ENCODE measurements at regions not wholly inside any gene's neighbourhood (a gene's known extent, or its start where the extent isn't known, plus 50 kb on each side); places are given as distances from the start of the nearest gene placed in this dataset.
"Not testable (repeated sequence)": the region's sequence is repeated elsewhere in the genome, so short reads cannot be mapped to it uniquely, and the experiment has no call there.

DNA sequence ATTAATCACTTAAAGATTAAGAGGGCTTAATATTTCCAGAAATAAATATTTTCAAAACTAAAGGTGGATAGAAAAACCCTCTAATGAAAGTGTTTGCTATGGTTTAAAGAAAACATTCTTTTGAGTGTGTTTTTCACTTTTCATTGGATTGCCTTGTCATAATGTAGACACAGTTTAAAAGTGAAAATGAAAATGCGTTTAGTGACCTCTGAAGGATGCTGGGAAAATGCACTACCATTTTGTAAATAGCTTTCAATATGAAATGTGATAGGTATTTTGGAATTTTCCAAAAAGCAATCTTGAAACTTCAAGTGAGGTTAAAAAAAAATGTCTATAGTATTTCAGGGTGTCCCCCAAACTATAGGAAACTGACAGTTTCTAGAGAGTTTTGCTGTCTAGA, 642.2 kb downstream of the C4orf33 start:
- DNase-seq: no peak

DNA sequence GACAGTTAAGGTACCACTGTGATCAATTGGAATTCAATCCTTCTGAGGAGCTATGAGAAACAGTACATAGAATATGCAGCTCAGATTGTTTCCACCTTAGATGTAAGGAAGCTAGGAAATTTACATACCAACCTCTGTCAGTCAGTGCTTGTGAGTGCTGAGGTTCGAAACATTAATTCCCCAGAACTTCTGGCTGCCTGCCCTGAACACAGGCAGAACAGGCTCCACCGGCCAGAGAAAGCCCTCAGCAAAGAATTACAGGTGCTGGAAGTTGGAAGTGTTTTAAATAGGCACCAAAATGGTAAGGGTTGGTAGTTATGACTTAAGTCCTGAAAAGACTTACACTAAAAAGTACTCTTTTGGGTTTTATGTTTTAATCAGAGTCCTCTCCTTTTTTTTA, 651.8 kb downstream of the C4orf33 start:
- no peak for DNase-seq

DNA sequence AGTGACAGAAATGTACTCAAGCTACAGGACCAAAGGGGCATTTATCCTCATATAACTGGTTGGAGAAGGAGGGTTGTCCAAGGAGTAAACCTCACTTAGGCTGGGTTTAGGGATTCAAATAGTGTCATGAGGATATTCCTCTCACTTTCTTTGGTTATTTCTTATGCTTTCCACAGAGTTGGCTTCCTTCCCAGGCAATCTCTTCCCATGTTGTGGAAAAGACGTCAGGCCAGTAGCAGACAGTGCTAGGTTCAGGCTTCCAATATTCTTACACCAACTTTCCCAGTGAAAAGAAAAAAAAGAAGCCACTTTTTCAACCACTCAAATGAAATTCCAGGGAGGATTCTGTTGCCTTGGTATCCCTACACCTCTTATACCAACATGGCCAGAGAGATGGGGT, 653.0 kb downstream of the C4orf33 start:
- no peak for DNase-seq

DNA sequence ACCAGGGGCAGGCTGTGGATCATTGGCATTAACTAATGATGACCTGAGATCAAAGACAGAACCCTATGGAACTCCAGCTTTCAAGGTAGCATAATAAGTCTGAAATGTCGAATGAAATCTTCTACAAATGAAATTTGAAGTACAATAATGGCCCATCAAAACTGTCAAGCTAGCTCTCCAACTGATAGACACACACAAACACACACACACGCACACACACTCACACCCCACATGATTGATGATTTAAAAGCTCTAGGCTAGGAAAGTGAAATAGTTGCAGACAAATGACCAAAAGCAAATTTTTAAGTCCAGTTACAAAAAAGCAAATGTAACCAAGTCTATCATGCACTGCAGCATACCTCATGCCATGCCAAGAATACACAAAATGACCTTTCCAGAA, 655.7 kb downstream of the C4orf33 start:
- no peak for DNase-seq

DNA sequence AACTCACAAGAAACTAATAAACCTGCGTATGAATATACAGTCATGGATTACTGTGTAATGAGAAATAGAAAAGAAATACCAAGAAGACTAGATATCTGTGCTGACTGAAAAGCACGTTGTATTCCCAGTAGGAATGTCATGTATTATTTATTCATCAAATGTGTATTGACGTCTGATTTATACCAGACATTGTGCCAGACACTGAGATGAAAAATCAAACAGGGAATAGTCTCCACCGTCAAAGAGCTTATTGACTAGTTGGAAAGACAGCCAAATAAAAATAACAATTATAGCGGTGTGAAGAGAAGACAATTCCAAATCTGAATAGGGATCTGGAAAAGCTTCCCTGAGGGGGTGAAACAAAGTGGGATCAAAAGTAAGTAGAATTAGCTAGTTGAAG, 687.6 kb downstream of the C4orf33 start:
- DNase-seq: no peak

DNA sequence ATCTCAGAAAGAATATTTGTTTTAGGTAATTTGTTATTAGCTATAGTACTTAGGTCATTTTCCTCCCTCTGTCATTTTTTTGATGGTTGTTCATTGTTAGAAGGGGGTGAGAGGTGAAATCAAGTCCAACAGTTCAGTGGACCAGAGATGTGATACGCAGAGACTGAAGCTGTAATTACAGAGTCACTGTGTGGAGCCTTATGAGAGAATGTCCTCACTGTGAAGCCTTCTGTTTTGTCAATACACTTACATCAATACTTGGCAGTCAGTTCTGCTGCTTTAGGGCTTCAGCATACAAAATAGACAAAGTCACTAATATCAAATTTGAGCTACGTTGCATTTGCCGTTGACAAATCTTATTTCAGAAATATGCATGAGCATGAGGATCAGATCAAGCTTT, 692.5 kb downstream of the C4orf33 start:
- DNase-seq: no peak

DNA sequence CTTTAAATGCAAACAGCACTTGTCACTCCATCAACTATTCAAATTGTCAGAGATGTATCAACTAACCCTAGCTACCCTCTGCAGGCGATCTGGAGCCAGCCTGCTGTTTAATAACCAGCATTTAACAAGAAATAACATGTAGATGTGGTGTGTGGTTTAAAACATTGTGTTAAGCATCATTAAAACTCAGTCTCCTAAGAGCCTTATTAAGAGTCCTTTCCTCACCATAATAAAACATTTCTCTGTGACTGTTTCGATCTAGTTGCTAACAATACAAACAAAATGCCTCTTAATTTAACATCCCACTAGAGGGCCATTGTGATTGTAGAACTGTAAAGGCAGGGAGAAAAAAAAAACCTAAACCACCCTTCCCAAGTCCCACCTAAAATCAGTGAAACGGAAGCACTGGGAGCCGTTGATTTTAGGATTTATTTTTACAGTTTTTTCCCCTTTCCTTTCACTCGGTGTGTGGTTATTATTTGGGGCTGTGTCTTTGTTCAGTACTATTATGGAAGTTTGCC, 708.6 kb downstream of the C4orf33 start:
- no peak for DNase-seq

DNA sequence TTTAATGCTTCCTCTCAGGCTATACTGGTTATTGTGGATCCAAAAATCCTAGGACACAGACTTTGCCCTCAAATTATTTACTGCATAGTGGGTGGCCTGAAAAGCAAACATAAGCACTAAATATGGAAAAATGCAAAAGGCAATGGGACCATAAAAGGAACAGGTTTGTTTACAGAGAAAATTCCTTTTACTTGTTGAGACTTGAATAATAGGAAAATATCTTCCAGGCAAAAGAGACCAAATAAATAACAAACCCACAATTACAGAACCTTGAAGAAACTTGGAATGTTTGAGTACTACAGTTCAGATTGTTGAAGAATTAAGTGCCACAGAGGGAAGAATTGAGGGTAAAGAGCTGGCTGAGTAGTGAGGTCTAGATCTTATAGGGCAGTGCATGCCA, 711.0 kb downstream of the C4orf33 start:
- no peak for DNase-seq

DNA sequence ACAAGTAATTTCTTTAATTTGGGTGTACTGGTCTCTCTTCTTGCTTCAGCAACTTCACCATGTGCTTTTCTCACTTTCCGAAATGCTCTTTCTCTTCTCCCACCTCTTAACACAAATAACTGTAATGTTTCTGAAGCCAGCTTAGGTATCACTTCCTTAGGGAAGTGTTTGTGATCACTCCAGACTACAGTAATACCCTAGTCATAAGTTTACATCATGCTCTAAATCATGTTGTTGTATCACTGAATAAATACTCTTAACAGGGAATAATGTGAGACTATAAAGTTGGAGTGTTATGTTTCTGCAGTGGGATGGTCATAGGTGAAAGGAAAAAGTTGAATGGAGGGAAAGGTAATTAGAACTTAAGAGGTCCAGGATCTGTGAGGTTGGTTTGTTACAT, 712.3 kb downstream of the C4orf33 start:
- DNase-seq: no peak

DNA sequence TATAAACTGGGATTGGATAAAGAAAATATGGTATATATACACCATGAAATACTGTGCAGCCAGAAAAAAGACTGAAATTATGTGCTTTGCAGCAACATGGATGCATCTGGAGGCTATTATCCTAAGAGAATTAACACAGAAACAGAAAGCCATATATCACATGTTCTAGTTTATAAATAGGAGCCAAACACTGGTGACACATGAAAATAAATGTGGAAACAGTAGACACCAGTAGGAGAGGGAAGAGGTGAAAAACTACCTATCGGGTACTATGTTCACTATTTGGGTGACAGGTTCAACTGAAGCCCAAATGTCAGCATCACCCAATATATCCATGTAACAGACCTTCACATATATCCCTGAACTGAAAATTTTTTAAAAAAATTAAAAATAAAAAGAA, 725.1 kb downstream of the C4orf33 start:
- no peak for DNase-seq

DNA sequence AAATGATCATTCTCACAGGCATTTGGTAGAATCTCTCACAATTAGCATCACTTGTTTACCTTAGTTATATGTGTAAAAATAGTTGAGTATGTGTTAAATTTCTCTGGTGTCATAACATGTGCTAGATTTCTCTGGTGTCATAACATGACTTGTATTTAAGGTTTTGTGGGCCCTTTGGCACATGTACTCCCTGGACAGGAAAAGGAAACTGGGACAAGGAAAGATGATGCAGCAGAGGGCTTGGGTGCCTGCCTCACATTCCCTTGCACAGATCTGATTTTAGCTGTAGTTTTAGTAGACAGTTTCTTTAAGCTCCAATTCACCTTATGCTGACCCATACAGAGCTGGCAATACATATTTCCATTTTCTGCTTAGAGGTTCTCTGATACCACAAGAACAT, 726.0 kb downstream of the C4orf33 start:
- DNase-seq: no peak

DNA sequence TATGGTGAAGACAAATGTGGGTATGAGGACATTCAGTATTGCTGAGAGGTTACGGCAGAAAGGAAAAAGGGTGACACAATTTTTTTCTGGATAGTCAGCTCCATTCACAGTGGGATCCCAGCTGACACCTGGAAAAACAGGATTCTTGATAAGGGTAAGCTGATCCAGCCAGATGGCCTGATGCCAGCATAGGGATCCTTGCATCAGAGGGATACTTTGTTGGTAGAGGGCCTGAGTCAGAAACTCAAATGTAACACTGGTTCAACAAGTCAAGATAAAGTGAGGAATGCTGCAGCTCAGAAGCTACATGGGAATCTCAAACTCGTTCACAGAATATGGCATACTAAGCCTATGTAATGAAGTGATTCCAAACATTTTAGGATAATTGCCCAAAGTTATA, 726.7 kb downstream of the C4orf33 start:
- no peak for DNase-seq

DNA sequence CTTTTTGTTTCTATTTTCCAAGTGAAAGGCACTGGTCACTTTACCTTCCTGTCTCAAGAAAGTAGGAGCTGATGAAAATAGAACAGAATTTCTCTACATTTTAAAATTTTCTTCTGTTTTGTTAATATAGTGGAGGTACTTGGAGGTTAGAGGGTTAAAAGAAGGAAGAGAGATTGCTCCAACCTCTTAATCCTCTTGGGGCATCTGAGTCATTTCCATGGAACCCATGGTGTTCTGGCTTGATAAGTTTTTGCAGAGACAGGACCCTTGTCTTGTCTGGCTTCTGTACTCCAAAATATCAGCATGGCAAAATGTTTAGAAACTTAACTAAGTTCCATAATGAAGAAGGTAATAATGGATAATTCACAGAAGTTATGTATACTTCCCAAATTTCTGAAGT, 727.2 kb downstream of the C4orf33 start:
- DNase-seq: no peak

DNA sequence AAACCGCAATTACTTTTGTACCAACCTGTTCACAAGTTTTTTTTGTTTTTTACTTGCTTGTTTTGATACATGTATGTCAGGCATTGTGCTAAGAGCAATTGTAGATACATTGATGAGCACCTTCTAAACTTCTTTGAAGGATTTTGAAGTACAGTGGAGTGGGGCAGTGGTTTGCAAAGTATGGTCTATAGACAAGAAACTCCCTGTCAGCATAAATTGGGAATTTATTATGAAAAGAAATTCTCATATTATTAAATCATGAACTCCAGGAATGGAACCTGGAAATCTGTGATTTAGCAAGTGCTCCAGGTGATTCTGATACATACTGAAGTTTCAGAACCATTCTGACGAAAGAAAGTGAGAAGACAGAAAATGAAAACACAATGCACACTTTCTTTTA, 733.4 kb downstream of the C4orf33 start:
- no peak for DNase-seq

DNA sequence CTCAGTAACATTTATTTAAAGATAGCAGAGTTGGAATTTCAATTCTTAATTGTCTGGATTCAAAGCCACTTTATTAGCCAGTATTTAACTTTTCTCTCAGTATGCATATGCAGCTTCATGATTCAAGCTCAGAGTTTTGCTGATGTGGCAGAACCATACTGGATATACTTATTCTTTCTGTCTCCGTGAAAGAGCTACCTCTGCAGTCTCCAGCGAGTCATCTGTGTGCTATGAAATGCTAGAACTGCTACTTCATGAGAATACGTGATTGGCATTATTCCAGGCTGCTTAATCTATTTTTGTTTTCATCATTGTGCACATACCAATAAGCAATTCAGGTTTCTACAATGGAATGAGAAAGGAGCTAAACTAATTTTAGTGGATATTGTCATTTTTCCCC, 743.7 kb downstream of the C4orf33 start:
- no peak for DNase-seq

DNA sequence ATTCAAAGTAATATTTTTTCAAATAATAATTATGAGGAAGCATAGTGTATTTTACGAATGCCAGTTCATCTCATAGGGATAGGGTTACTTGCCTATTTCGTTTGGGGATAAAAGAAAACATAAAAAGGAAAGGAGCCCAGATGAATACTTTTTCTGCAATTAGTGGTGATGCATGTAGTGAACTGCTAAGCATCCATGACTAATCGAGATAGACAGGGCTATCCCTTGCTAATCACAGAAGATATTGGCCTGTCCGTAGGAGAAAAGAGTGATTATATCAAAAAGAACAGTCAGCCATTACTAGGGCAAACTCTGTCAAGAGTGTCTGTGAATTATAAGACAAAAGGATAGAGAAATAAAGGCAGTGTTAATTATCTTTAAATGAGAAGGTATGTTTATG, 746.1 kb downstream of the C4orf33 start:
- no peak for DNase-seq

DNA sequence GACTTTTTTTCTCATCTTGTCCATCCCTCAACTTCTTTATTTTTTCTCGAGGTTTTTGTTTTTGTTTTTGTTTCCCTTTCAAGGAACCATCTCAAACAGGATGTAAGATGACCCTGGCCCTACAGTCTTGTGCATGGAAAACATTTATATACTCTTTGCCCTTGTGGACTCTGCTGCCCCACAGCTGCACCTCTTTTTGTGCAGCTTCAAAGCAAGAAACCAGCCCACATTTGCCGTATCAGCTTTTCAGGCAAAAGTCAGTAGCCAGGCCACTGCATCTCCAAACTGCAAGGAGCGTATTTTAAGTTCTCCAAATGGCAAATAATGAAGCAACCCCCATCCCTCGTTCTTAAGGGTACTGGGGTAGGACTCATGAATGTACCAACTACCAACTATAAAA, 756.5 kb downstream of the C4orf33 start:
- DNase-seq: no peak

DNA sequence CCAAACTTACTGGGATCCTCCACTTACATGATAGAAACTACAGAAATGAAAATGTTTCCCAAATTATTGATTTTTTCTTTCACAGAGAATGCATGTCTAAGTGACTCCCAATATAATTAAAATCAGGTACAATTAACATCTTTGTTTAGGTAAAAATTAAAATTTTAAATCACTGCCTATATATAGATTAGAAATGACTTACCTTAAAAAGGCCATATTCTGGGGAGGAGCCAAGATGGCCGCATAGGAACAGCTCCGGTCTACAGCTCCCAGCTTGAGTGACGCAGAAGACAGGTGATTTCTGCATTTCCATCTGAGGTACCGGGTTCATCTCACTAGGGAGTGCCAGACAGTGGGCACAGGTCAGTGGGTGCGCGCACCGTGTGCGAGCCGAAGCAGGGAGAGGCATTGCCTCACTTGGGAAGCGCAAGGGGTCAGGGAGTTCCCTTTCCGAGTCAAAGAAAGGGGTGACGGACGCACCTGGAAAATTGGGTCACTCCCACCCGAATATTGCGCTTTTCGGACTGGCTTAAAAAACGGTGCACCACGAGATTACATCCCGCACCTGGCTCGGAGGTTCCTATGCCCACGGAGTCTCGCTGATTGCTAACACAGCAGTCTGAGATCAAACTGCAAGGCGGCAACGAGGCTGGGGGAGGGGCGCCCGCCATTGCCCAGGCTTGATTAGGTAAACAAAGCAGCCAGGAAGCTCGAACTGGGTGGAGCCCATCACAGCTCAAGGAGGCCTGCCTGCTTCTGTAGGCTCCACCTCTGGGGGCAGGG, 757.9 kb downstream of the C4orf33 start:
- not testable (repeated sequence) for DNase-seq

DNA sequence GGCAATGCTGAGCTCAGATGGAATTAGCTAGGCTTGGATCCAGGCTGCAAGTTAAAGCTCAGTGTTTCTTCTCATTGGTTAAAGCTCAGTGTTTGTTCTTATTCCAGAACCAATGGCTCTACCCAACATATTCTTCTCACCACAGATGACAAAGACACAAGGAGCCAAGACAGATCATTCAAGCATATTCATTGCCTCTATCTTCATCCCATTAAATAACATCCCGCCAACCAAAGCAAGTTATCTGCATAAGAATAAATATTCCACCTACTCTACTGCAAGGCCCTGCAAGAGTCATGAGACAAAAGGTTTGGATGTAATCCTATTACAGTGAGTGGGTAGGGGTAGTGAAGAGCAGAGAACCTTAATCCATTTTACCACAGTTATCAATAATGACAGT, 766.5 kb downstream of the C4orf33 start:
- DNase-seq: no peak

DNA sequence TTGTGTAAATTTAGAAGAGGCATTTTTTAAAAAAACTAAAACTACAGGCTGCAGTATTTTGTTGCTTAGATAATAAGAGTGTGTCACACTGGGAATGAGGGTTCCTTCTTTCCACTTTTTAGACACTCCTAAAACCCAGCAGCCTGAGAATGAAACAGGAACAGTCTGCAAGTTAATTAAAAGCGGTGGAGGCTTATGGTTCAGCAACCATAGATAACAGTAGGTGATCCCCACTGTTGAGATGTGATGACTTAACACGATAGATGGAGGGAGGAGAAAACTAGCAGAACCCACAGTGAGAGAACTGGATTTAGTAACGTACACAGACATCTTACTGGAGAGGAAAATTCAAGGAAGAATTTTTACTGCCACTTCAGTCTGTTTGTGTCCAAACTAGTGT, 767.3 kb downstream of the C4orf33 start:
- DNase-seq: no peak

DNA sequence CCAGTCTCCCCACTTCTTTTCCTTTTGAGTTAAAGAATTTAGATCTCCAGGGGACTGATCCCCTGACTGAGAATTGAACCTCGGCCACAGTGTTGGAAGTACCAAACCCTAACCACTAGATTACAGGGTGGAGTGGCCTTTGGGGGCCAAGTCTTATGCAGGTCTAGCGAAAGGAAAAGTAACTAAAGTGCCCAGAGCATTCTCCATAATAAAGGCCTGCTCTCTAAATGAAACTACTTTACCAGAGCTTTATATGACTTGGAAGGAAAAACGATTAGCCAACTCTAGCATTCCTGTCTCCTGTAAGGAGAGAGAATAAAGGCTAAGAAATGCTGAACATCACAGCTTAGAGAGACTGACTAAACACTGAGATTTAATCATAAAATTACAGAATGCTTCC, 788.0 kb downstream of the C4orf33 start:
- DNase-seq: no peak

DNA sequence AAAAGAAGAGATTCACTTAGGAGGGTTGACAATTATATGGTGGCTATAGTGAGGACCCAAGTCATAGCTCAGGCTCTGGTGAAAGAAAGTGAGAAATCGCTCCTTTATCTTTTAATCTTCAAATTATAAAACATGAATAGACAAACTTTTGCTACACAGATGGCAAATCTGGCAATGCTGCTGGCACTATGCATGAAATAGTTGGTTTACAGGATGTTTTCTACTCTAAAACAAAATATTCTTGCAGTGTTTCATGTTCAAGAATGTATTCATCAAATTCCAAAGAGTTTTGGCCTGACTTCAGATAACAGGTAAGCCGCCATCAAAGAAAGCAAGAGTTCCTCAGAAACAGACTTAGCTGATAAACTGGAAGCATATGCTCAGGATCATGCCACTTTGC, 801.2 kb downstream of the C4orf33 start:
- no peak for DNase-seq

DNA sequence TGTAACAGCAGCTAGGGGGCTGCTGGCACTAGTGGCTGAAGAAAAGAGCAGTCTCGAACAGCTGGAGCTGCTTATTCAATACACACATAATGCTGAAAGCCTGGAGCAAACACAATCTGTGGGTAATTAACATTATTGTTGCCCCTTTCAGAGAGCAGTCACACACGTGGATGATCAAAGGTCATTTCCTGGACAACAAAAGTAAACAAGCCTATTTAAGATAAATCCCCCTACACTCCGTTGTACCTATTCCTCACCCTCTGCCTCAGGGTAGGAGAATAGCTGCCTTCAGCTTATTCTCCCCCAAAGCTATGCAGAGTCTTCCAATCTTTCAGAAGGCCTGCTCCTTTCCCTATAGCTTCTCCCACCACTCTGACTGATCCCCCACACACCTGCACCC, 803.9 kb downstream of the C4orf33 start:
- DNase-seq: no peak

DNA sequence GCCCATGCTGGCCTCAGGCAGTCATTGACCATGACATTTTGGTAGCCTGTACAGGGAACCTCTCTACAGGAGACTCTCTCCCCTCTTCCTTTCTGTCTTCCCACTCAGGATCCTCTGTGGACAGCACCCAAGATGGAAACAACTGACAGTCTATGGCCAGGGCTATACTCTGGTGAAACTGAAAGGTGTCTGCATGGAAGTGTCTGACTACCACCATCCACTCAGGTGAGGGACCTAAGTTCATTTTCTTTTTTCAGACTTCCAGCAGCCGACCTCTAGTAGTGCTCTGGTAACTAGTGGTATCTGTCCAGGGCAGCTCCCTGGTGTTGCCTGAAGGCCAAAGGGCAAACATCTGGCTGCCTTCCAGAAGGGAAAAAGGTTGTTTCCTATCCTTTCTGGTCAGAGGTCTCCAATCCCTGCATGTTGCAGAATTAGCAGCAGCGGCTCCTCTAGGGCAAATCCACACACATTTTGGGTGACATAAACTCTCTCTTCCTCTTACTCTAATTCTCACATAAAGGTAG, 804.5 kb downstream of the C4orf33 start:
- DNase-seq: no peak

DNA sequence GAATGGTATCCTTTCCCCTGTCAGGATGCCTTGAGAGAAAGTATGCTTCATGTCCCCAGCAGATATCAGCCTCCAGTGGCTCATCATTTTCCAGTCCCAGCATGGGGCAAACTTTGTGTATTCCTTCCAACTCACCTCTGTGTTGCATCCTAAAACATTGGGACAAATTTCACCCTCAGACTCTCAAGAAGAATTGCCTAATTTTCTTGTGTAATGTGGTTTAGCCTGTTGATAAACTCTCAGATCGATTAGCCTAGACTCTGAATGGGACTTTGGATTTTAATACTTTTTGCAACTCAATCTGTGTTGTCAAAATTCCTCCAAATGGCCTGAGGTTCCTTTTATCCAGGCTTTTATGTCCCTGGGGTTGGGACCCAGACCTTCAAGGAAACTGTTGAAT, 805.3 kb downstream of the C4orf33 start:
- DNase-seq: no peak
